ENCODE measurements at regions not wholly inside any gene's neighbourhood (a gene's known extent, or its start where the extent isn't known, plus 50 kb on each side); places are given as distances from the start of the nearest gene placed in this dataset.

DNA sequence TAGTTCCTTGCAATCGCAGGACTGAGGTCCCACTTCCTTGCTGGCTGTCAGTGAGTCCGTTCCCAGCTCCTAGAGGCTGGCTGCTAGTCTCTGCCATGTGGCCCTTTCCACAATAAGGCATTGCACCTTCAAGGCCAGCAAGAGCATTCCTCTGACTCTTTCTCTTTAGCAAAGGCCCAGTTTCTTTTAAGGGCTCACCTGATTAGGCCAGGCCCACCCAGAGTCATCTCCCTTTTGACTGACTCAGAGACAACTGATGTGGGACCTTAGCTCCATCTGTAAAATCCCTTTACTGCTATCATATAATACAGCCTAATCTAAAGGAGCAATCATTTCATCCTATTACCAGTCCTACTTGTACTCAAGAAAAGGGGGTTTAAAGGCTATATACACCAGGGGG, 278.2 kb downstream of the SLC4A3 start:
- no peak for DNase-seq

DNA sequence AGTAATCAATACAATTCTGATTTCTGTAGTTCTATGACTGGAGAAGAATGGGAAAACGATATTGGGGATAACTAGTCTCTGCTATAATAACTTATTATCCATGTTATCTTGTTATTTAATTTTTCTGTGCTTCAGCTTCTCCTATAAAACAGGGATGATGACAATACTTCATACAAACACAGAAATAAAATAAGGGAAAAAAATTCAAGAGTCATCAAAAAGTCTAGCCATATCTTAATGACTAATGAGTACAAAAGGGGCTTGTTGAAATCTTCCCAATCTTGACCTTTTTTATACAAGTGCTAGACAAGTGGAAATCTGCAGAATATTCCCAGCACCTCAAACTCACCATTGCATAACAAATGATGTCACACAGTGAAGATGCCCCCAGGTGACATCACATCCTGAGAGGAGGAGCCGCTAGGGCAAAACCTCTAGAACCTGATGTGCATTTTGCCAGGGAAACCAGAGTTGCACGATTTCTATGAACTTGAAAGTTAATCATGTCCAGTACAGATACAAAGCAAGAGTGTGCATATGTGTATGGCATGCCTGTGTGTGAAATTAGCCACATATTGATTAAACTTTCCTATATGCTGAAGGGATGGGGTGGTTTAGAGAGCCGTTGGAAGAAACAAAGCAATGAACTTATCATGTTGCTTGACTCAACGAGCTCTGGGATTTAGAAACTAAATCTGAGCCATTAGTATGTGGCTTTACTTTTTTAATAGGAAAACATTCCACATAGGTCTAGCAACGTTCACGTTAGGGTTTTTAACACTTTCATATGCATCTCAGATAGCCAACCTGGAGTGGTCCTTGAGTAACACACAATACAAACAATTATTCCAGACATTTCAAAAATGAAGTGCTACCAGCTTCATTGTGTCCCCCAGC, 278.9 kb downstream of the SLC4A3 start:
- no peak for DNase-seq

DNA sequence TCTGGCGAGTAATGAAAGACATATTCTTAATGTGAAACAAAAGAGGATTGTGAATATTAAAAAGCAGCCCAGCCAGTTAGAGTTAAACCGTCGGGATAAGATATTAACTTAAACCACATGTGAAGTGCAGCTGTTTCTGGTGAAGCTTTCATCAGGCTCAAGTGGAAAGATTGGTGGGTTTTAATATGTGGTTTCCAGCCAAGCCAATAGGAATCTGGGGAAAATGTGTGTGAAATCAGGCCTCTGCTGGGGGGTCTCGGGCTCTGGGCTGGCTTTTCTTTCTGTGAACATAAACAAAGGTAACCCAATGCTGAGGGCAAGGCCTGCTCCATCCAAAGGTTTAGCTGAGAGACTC, 279.6 kb downstream of the SLC4A3 start:
- no peak for DNase-seq

DNA sequence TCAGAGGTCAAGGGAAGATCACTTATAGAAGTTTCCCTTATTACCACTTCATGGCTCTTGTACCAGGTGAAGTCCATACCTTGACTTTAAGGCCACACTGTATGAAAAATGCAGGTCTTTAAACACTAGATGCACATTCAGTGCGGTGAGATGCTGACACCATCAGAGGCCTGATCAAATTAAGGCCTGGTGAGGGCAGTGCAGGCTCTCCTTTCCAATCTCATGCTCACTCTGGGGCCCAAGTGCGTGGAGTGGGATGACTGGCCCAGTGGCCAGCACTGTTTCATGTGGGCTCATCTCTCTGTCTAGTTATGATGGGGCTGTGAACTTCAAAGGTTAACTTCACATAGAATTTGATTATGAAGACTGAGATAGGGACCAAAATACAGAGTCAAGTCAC, 281.1 kb downstream of the SLC4A3 start:
- DNase-seq, result no peak

DNA sequence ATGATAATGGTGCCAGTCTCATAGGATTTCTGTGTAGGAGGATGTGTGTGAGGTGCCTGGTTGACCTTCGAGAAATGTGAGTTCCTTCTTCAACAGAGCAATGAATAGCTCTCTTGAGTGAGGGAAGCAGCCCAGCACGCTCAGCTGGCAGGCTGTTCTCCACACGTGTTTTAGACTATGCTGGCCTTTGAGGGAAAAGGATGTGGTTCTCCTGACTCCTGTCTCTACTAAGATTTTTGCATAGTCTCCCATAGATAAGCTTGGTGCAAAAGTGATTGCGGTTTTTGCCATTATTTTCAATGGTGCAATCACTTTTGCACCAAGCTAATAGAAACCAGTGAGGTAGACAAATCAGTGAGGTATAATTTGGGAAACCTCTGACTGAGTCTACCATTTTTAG, 284.1 kb downstream of the SLC4A3 start:
- no peak for DNase-seq

GRCh38 chr2:219912491-219912921, 285.1 kb downstream of the SLC4A3 start:
- DNase-seq, result no peak

DNA sequence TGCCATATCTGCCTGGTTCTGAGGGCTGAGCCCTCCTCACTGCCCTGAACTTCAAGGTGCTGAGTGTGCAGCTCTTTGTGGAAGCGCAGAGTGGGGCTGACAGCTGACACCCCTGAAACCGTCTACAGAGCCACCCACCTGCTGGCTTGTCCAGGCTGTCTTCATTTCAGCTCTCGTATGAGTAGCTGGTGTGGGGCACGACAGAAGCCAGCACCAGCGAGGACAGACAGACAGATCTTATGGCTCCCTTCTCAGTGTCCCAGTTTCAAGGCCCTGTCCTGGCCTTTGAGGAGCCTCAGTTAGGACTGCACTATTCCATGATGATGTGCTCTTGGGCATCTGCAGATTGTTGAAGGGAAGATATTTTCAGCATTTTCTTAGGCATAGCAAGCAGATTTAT, 287.1 kb downstream of the SLC4A3 start:
- no peak for DNase-seq

DNA sequence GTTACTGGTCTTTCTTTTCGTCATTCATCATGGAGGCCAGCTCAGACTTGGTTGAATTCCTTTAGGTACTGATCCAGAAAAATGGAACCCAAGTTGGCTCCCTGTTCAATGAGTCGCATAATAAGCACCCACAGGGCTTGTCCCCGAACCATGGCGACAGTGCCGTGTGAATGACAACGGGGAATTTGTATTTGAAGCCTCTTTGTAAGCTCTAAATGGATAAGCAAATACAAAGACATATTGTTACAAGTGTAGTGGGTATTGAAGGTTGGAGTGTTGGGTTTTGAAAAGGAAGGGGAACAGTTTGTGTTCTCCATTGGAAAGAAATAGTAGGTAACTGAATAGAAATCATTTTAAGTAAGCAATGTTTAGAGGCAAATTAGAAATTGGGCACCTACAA, 288.9 kb downstream of the SLC4A3 start:
- DNase-seq, result no peak

DNA sequence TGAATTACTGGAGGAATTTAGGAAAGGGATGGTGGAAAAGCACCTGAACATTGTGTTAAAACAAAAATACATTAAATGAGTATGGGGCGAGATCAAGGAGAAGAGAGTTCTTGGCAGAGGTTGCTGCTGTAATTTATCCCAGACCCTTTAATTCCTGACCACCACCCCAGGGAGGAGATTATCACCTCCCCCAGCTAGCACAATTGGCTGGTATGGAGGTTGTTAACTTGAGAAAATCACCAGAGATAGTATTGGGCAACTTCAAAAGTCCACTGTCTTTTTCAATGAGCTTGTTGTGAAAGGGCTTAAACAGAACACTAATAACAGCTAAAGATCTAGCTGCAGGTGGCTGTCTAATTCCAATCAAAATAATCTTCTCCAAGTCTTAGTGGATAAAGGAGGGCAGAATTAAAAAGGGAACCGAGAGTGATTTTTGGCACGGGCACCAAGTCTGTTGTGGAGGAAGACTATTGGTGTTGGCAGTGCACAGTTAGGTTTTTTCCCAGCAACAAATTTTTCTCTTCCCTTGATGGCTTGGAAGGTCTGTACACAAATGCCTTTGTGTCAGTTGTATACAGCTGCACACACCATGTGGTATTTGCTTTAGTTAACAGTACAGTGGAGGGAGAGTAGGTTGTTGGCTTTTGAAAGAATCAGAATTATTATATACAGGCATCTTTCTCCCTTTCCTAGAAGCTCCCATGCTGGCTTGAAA, 289.5 kb downstream of the SLC4A3 start:
- no peak for DNase-seq

DNA sequence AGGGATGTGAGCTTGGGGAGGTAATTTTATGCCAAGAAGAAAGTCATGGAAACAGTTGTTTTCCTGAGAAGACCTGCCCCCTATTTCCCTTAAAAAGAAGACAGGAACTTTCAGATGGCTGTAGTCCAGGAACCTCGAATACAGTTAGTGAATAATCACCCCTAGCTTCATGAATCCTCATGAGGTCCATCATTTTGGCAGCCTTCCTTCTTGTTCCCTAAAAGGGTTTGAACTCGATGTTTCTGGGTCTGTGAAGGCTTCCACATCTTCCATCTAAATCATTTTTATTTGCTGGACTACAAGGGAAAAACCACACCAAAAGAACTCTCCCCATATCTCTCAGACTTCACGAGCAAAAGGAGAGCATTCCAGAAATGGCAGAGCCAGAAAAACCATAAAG, 290.8 kb downstream of the SLC4A3 start:
- no peak for DNase-seq

DNA sequence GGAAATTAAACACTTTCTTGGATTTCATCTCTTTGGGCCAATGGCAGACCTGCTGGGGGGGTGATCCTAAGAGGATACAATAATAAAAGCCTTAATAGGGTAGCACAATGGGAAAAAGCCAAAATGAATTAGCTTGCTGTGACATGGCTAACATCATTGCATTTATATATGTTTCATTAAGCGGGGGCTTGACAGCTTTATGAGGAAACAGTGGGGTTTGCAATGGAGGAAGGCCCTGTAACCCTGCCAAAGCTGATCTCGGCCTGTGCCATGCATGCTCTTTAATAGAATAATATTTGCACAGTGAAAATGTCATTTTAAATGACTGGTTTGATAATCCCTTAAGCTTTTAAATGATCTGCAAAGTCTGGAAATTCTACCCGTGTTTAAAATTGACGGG, 291.5 kb downstream of the SLC4A3 start:
- DNase-seq, result no peak

DNA sequence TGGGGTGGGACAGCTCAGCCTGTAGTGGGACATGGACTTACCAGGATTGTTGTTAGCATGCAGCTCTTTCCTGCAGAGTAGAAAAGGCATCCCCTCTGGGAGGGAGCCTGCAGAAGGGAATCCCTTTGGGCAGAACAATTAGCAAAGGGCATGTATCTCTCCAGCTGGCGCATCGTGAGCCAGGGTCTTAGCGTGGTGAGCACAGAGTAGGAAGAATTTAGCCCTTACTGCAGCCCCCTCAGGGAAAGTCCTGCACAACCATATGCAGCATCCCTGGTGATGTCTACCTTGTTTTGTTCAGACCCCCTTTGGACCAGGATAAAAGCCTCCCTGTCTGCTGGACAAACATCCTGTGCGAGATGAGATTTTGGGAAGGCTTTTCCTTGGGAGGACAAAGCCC, 292.1 kb downstream of the SLC4A3 start:
- DNase-seq, result no peak

DNA sequence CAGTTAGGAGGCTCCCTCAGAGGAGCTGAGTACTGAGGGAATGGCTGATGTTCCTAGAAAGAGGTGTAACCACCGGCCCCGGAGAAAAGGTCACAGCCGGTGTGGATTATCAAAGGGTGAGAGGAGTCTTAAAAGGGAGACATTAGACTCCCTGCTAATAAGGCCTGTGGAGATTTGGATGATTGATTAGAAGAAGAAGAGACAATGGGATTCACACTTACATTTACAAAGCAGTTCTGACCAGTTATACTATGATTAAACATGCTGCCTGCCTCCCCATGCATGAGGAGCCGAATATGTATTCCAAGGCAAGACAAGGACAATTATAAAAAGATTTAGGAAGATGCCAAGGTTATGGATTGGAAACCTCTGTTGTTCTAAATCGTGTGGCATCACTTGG, 302.4 kb downstream of the SLC4A3 start:
- no peak for DNase-seq

- no peak for DNase-seq
Observed at GRCh38 chr2:219939647-219940046, 312.2 kb downstream of the SLC4A3 start.

- no peak for DNase-seq
Observed at GRCh38 chr2:219944866-219945265, 317.4 kb downstream of the SLC4A3 start.

DNA sequence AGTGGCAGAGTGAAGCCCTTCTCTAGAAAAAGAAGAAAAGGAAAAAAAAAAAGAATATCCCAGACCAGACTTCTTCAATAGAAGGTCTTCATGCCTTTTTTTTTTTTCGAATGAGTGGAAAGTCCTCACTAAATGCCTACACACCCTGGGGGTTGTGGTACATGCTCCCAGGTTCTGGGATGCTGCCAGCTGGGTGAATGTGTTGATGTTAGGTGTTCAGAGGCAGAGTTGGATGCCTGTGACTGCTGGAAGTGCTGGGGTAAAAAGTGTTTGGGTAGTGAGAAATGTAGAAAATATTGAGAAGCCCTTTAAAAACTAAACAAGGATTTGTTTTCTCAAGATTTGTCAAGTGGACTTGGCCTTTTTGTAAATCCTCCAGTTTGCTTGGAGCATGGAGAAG, 318.6 kb downstream of the SLC4A3 start:
- no peak for DNase-seq

DNA sequence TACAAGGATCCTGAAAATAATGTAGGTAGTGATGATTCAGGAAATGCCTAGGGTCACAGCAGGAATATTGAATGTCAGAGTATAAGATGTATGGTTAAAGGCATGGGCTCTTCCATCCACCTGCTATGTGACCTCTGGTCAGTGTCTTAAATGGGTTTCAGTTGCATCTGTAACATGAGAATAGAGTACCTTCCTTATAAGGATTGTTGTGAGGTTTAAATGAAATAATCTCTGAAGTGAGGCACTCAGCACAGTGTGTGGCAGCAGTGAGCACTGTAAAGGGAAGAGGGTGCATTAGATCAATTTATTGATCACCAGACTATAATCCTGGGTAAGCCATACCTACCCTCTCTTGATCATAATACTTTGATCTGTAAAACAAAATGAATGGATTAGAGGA, 319.1 kb downstream of the SLC4A3 start:
- no peak for DNase-seq

DNA sequence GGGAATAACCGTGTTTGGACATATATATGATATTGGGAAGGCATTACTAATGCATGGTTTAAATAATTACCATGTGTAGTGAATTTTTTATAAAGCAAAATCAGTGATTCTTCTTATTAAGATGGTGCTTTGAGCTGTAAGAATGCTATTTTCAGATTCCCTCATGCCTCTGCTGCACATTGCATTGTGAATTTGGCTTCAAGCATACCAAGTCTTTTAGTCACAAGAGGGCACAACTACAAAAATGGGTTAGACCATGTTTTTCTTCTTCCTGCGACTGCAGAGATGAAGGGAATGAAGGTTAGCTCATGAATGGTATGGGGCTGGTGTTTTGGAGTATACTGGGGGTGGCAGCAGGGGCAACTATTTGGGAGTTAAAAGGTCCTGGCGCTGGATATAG, 320.1 kb downstream of the SLC4A3 start:
- no peak for DNase-seq

DNA sequence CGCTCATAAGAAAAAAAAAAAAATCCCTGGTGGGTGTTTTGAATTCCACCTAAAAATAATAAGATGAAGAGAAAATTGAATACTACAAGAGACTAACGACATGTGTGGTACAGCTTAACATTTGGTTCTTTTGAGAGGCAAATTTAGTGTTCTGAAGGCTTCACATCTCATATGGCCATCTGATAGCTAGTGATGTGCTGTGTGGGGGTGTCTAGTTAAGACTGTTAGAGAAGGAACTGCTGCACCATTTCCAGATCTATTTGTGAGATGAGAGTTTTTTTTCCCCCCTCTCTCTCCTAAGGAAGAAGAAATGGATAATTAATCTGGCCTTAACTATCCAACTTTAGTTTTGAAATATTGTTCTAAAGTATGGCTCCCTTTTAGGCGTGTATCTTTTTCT, 321.6 kb downstream of the SLC4A3 start:
- DNase-seq, result no peak

- no peak for DNase-seq
Observed at GRCh38 chr2:219951099-219951498, 323.7 kb downstream of the SLC4A3 start.

DNA sequence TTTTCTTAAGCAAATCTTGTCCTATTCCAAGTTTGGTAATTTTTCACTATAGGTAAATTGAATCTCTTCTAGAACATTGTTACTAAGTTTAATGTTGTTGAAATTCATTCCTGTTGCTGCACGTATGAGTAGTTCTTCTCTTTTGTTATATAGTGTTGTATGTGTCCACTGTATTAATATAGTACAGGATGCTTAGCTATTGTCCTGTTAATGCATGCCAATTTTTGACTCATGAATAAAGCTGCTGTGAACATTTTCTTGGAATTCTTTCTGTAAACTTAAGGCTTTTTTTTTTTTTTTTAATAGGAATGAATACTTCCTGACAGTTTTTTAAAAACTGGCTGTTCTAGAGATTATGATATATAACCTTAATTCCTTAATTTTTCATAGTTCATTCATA, 326.9 kb downstream of the SLC4A3 start:
- DNase-seq, result no peak

- DNase-seq, result no peak
Observed at GRCh38 chr2:219957820-219958219, 330.4 kb downstream of the SLC4A3 start.

DNA sequence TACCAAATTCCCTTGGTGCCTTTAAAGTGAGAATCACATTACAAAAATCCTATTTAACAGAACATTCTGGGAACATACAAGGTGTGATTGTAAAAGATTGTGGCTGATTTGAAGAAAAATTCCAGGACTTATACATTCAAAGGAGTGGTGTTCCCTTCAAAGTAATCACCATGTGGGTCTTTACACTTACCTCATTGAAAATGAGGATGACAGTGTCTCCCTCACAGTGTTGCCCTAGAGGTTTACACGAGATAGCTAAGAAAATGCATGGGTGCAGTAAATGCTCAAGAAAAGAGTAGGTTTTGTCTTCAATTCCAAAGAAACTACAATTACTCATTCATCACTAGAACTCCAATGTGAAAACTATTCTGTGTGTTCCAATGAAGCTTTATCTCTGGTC, 331.5 kb downstream of the SLC4A3 start:
- no peak for DNase-seq

- no peak for DNase-seq
Observed at GRCh38 chr2:219959471-219959870, 332.0 kb downstream of the SLC4A3 start.

Data from CD4-positive, alpha-beta T cell treated with Interleukin-12 subunit alpha and Interleukin-12 subunit beta, for 1 hour (primary cell).